GM10266 (cell line): ENCODE measurements at regions not wholly inside any gene's neighbourhood (a gene's known extent, or its start where the extent isn't known, plus 50 kb on each side); places are given as distances from the start of the nearest gene placed in this dataset.

Source experiments
- DNase-seq: peaks from one replicate; pipeline ENCODE4 v3.0.0; 2012; ENCODE audit errors: extremely low spot score
- CTCF ChIP-seq: IDR thresholded peaks from 2 replicates; pipeline ENCODE4 v1.5.1; 2012; ENCODE audit warnings: mild to moderate bottlenecking, low read depth; ENCODE audit not compliant: control insufficient read depth, insufficient read depth; ENCODE audit errors: missing control alignments

- TF ChIP-seq CTCF = no peak
- no peak for DNase-seq
These were observed 62.3 kb upstream of the IGF1R start for GRCh38 chr15:98586066-98586465.

GRCh38 chr15:98592136-98592535, 56.2 kb upstream of the IGF1R start:
- TF ChIP-seq CTCF = no peak

GRCh38 chr15:98596131-98596530, 52.2 kb upstream of the IGF1R start:
- no peak for TF ChIP-seq CTCF
- no peak for DNase-seq

More at GRCh38 chr15:98592136-98592535, 56.2 kb upstream of the IGF1R start:
- DNase-seq = no peak

- TF ChIP-seq CTCF = no peak
- no peak for DNase-seq
These were observed 51.4 kb upstream of the IGF1R start for GRCh38 chr15:98596885-98597392.

- DNase-seq = no peak
- TF ChIP-seq CTCF = no peak
These were observed 50.7 kb upstream of the IGF1R start for GRCh38 chr15:98597666-98598065.
